Activated CD4-positive, alpha-beta T cell treated with anti-CD3 and anti-CD28 coated beads, Interleukin-2, amount 50 U/mL, for 4 hours (primary cell): ENCODE measurements at regions not wholly inside any gene's neighbourhood (a gene's known extent, or its start where the extent isn't known, plus 50 kb on each side); places are given as distances from the start of the nearest gene placed in this dataset.

Source experiments
- DNase-seq, 2 experiments: peaks; one replicate each; pipeline ENCODE4 v3.0.0-alpha.2; 2020

GRCh38 chr15:94177112-94177511 lies 54.2 kb upstream of the MCTP2 start:
- DNase-seq = no peak

- DNase-seq = no peak
These were observed 55.9 kb upstream of the MCTP2 start for GRCh38 chr15:94175420-94175819.

GRCh38 chr15:94174399-94174802 lies 57.0 kb upstream of the MCTP2 start:
- no peak for DNase-seq

GRCh38 chr15:94168250-94168649 lies 63.1 kb upstream of the MCTP2 start:
- DNase-seq = no peak

GRCh38 chr15:94164971-94165370 lies 66.4 kb upstream of the MCTP2 start:
- DNase-seq = no peak

- peak; percentile 31 to 33 for DNase-seq
These were observed 67.1 kb upstream of the MCTP2 start for GRCh38 chr15:94164202-94164807.

- no peak for DNase-seq
These were observed 68.4 kb upstream of the MCTP2 start for GRCh38 chr15:94162939-94163338.

GRCh38 chr15:94154255-94154654 lies 77.1 kb upstream of the MCTP2 start:
- no peak for DNase-seq

- DNase-seq = no peak
These were observed 86.3 kb upstream of the MCTP2 start for GRCh38 chr15:94145046-94145445.

GRCh38 chr15:94141802-94142201 lies 89.6 kb upstream of the MCTP2 start:
- DNase-seq = no peak

GRCh38 chr15:94135486-94136147 lies 95.7 kb upstream of the MCTP2 start:
- no peak for DNase-seq

GRCh38 chr15:94131875-94132274 lies 99.5 kb upstream of the MCTP2 start:
- DNase-seq = no peak

GRCh38 chr15:94130504-94130903 lies 100.9 kb upstream of the MCTP2 start:
- DNase-seq = no peak

GRCh38 chr15:94127006-94127405 lies 104.4 kb upstream of the MCTP2 start:
- no peak for DNase-seq

- no peak for DNase-seq
These were observed 105.7 kb upstream of the MCTP2 start for GRCh38 chr15:94125698-94126097.

- DNase-seq = no peak
These were observed 106.2 kb upstream of the MCTP2 start for GRCh38 chr15:94125156-94125555.

- no peak for DNase-seq
These were observed 108.8 kb upstream of the MCTP2 start for GRCh38 chr15:94122516-94122915.

GRCh38 chr15:94119923-94120775 lies 111.2 kb upstream of the MCTP2 start:
- peak; percentile 6 to 21 for DNase-seq

- DNase-seq = no peak
These were observed 112.0 kb upstream of the MCTP2 start for GRCh38 chr15:94119298-94119811.

GRCh38 chr15:94110476-94111130 lies 120.8 kb upstream of the MCTP2 start:
- DNase-seq = no peak

GRCh38 chr15:94107652-94108051 lies 123.7 kb upstream of the MCTP2 start:
- no peak for DNase-seq

GRCh38 chr15:94105760-94106159 lies 125.6 kb upstream of the MCTP2 start:
- DNase-seq = no peak

- no peak for DNase-seq
These were observed 130.5 kb upstream of the MCTP2 start for GRCh38 chr15:94100863-94101262.
